Panc1 (cell line): ENCODE measurements at regions not wholly inside any gene's neighbourhood (a gene's known extent, or its start where the extent isn't known, plus 50 kb on each side); places are given as distances from the start of the nearest gene placed in this dataset.

Experiments used
- ATAC-seq: fragments of 200-7000 bp; cut with Tn5 transposase; 2 replicates; pipeline ENCODE4 v1.9.1; 2020; ENCODE audit warnings: mild to moderate bottlenecking, moderate library complexity
- BruUV-seq: library from RNA; stranded (reverse); fragments of 400-500 nt; replicated peaks from 2 replicates; lab custom pipeline; 2021; lab: Mats Ljungman, UMichigan
- CTCF ChIA-PET: fragments of 300-600 bp; sonication (Branson Sonifier 250); formaldehyde crosslinking; loops from one replicate; lab custom pipeline; 2022; ENCODE audit warnings: antibody characterized with exemption; lab: Charles Lee
- POLR2A ChIA-PET: fragments of 300-600 bp; sonication (Branson Sonifier 250); formaldehyde crosslinking; loops from one replicate; lab custom pipeline; 2022; ENCODE audit warnings: antibody characterized with exemption; lab: Charles Lee
- DNase-seq: peaks from one replicate; pipeline ENCODE4 v3.0.0-alpha.2; 2010; ENCODE audit warnings: low read depth, low spot score
- H3K27ac ChIP-seq: 2 replicates; pipeline ENCODE4 v1.5.1; 2011; ENCODE audit warnings: mild to moderate bottlenecking, low read length, inconsistent platforms
- H3K27me3 ChIP-seq: fragments of 200-500 bp; sonication (Bioruptor generic); 2 replicates; pipeline ENCODE4 v1.6.0; 2014; ENCODE audit warnings: low read length, inconsistent platforms; ENCODE audit not compliant: control insufficient read depth, insufficient read depth
- H3K36me3 ChIP-seq: fragments of 200-500 bp; sonication (Bioruptor generic); 2 replicates; pipeline ENCODE4 v1.5.1; 2014; ENCODE audit warnings: inconsistent platforms, mild to moderate bottlenecking, low read length, moderate library complexity; ENCODE audit not compliant: control insufficient read depth, insufficient read depth
- H3K4me1 ChIP-seq: 2 replicates; pipeline ENCODE4 v1.5.1; 2011; ENCODE audit warnings: inconsistent platforms, mild to moderate bottlenecking, low read length, moderate library complexity; ENCODE audit not compliant: control insufficient read depth, insufficient read depth
- H3K4me3 ChIP-seq, 2 experiments: 2 replicates each; pipeline ENCODE4 v1.5.1; 2011 to 2012; ENCODE audit warnings: low read depth in 2 of 2, low read length in 2 of 2, mild to moderate bottlenecking in 2 of 2, inconsistent platforms in 1 of 2, moderate library complexity in 1 of 2
- H3K9me3 ChIP-seq: fragments of 200-500 bp; sonication (Bioruptor generic); 2 replicates; pipeline ENCODE4 v1.5.1; 2014; ENCODE audit warnings: low read depth, mild to moderate bottlenecking, inconsistent platforms, low read length, moderate library complexity; ENCODE audit not compliant: control insufficient read depth, insufficient read depth
- CTCF ChIP-seq: fragments of 450-650 bp; IDR thresholded peaks from 2 replicates; pipeline ENCODE4 v1.5.1; 2017; ENCODE audit warnings: mild to moderate bottlenecking
- POLR2AphosphoS5 ChIP-seq: IDR thresholded peaks from 2 replicates; pipeline ENCODE4 v1.6.1; 2012; ENCODE audit warnings: mild to moderate bottlenecking, low read depth, low read length, moderate library complexity
- REST ChIP-seq, 2 experiments: IDR thresholded peaks; 2 replicates each; pipeline ENCODE4 v1.6.1; 2011 to 2012; ENCODE audit warnings: low read depth in 2 of 2, control low read depth in 1 of 2, low read length in 1 of 2, mild to moderate bottlenecking in 1 of 2, moderate library complexity in 1 of 2; ENCODE audit not compliant: insufficient read depth in 1 of 2
- SIN3A ChIP-seq: IDR thresholded peaks from 2 replicates; pipeline ENCODE4 v1.6.1; 2012; ENCODE audit warnings: low read depth, mild to moderate bottlenecking, low read length, moderate library complexity, borderline replicate concordance; ENCODE audit not compliant: insufficient read depth
- TCF7L2 ChIP-seq: IDR thresholded peaks from 2 replicates; pipeline ENCODE4 v1.6.1; 2011; ENCODE audit warnings: mild to moderate bottlenecking, low read depth, low read length, inconsistent platforms
- in situ Hi-C: cut with HindIII; loops from 2 replicates; pipeline ENCODE4 v1.10.0; 2016; ENCODE audit warnings: low sequenced_read_pairs, low pct_unique_long_range_greater_than_20kb
- intact Hi-C: fragments of 100-400 bp; cut with micrococcal nuclease; formaldehyde crosslinking; loops from one replicate; pipeline ENCODE4 v1.10.0; 2022; ENCODE audit not compliant: unreplicated experiment

GRCh38 chr1:219518907-219519248, 94.0 kb downstream of the ZC3H11B start:
- TF ChIP-seq SIN3A (no peak), POLR2AphosphoS5 (no peak), CTCF (no peak)
- Histone ChIP-seq H3K4me3 (no peak overlapping the region), H3K27ac (no peak overlapping the region), H3K36me3 (no peaks in the 10 kb centered on the region), H3K27me3 (no peaks in the 10 kb centered on the region), H3K4me1 (no peaks in the 10 kb centered on the region), H3K9me3 (no peaks in the 10 kb centered on the region)
- ATAC-seq (no peak), DNase-seq (no peak)
- POLR2A ChIA-PET, result no interaction called here
- in situ Hi-C loops (no loop called here), intact Hi-C loops (no loop called here)
- CTCF ChIA-PET, result no interaction called here
- no TSS peak for BruUV-seq

- ATAC-seq, result no peak
- Histone ChIP-seq H3K4me1 (no peaks in the 10 kb centered on the region), H3K27ac (no peak overlapping the region), H3K9me3 (no peaks in the 10 kb centered on the region), H3K4me3 (no peak overlapping the region), H3K27me3 (no peaks in the 10 kb centered on the region), H3K36me3 (no peaks in the 10 kb centered on the region)
- BruUV-seq, result no TSS peak
- no peak for TF ChIP-seq TCF7L2
- TF ChIP-seq SIN3A, result no peak
- TF ChIP-seq CTCF, result no peak
- no peak for TF ChIP-seq POLR2AphosphoS5
- no peak for TF ChIP-seq REST (IDR thresholded peaks at IDR 0.05; ENCODE audit: insufficient read depth in 1 of 2, low read depth in 2 of 2, low read length in 1 of 2)
- intact Hi-C loops, result no loop called here
- POLR2A ChIA-PET, result interaction anchor here (0.6 kb wide), 1 partner anchor 44 kb away, joined by 3 read pairs; no protein-coding TSS in a partner anchor
- CTCF ChIA-PET, result no interaction called here
- DNase-seq, result no peak
- in situ Hi-C loops, result no loop called here
Measured at GRCh38 chr1:219518168-219518906, 94.6 kb downstream of the ZC3H11B start.
